Panc1 (cell line): ENCODE measurements at regions not wholly inside any gene's neighbourhood (a gene's known extent, or its start where the extent isn't known, plus 50 kb on each side); places are given as distances from the start of the nearest gene placed in this dataset.

ENCODE experiments used
- POLR2AphosphoS5 ChIP-seq: IDR thresholded peaks from 2 replicates; pipeline ENCODE4 v1.6.1; 2012; ENCODE audit warnings: mild to moderate bottlenecking, low read depth, low read length, moderate library complexity
- SIN3A ChIP-seq: IDR thresholded peaks from 2 replicates; pipeline ENCODE4 v1.6.1; 2012; ENCODE audit warnings: low read depth, mild to moderate bottlenecking, low read length, moderate library complexity, borderline replicate concordance; ENCODE audit not compliant: insufficient read depth
- TF ChIP-seq, protein P1 (sequence below): fragments of 450-650 bp; IDR thresholded peaks from 2 replicates; pipeline ENCODE4 v1.5.1; 2017; ENCODE audit warnings: mild to moderate bottlenecking
- TF ChIP-seq, protein P2 (sequence below), 2 experiments: IDR thresholded peaks; 2 replicates each; pipeline ENCODE4 v1.6.1; 2011 to 2012; ENCODE audit warnings: low read depth in 2 of 2, control low read depth in 1 of 2, low read length in 1 of 2, mild to moderate bottlenecking in 1 of 2, moderate library complexity in 1 of 2; ENCODE audit not compliant: insufficient read depth in 1 of 2

DNA sequence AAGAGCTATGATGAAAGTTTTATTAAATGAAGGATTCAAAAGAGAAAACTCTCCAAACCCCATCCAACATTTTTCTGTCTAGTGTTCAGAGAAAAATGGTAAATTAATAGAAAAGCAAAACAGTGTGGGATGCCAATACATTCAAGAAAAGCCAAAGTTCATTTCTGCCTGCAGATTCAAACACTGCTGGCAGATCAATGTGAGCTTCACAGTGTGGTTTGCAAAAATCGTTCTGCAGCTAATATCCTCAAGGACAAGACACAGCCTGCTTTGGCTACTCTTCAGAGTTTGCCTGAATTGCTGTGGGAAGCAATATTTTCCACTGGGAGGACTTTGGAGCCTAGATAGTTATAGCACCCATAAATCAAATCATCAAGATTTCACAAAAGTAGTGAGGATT lies 619.9 kb upstream of the SUCLG2 start:
- TF ChIP-seq, protein P1, sequence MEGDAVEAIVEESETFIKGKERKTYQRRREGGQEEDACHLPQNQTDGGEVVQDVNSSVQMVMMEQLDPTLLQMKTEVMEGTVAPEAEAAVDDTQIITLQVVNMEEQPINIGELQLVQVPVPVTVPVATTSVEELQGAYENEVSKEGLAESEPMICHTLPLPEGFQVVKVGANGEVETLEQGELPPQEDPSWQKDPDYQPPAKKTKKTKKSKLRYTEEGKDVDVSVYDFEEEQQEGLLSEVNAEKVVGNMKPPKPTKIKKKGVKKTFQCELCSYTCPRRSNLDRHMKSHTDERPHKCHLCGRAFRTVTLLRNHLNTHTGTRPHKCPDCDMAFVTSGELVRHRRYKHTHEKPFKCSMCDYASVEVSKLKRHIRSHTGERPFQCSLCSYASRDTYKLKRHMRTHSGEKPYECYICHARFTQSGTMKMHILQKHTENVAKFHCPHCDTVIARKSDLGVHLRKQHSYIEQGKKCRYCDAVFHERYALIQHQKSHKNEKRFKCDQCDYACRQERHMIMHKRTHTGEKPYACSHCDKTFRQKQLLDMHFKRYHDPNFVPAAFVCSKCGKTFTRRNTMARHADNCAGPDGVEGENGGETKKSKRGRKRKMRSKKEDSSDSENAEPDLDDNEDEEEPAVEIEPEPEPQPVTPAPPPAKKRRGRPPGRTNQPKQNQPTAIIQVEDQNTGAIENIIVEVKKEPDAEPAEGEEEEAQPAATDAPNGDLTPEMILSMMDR: no peak
- no peak for TF ChIP-seq POLR2AphosphoS5
- TF ChIP-seq, protein P2, sequence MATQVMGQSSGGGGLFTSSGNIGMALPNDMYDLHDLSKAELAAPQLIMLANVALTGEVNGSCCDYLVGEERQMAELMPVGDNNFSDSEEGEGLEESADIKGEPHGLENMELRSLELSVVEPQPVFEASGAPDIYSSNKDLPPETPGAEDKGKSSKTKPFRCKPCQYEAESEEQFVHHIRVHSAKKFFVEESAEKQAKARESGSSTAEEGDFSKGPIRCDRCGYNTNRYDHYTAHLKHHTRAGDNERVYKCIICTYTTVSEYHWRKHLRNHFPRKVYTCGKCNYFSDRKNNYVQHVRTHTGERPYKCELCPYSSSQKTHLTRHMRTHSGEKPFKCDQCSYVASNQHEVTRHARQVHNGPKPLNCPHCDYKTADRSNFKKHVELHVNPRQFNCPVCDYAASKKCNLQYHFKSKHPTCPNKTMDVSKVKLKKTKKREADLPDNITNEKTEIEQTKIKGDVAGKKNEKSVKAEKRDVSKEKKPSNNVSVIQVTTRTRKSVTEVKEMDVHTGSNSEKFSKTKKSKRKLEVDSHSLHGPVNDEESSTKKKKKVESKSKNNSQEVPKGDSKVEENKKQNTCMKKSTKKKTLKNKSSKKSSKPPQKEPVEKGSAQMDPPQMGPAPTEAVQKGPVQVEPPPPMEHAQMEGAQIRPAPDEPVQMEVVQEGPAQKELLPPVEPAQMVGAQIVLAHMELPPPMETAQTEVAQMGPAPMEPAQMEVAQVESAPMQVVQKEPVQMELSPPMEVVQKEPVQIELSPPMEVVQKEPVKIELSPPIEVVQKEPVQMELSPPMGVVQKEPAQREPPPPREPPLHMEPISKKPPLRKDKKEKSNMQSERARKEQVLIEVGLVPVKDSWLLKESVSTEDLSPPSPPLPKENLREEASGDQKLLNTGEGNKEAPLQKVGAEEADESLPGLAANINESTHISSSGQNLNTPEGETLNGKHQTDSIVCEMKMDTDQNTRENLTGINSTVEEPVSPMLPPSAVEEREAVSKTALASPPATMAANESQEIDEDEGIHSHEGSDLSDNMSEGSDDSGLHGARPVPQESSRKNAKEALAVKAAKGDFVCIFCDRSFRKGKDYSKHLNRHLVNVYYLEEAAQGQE (IDR thresholded peaks at IDR 0.05; ENCODE audit: insufficient read depth in 1 of 2, low read depth in 2 of 2, low read length in 1 of 2): no peak
- TF ChIP-seq SIN3A: no peak
